ENCODE measurements at regions not wholly inside any gene's neighbourhood (a gene's known extent, or its start where the extent isn't known, plus 50 kb on each side); places are given as distances from the start of the nearest gene placed in this dataset.

DNA sequence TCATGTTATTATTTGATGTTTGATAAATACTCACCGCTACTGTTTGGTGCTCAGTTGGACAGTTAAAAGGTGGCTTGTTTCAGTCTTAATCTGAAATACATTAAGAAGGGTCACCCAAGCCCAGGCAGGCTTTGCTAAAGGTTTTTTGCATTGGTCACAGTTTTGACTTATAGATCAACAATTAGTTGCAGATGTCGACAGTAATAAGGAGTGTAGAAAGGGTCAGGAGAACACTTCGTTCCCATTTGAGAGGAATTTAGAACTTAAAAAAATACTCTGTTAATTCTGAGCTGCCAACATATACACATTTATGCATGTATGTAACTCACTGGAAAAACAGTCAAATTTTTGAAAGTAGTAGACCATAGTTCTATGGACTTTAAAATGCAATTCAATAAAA, 130.3 kb downstream of the TMEM30B start:
- DNase-seq (ENCODE audit: low spot score) = no peak

DNA sequence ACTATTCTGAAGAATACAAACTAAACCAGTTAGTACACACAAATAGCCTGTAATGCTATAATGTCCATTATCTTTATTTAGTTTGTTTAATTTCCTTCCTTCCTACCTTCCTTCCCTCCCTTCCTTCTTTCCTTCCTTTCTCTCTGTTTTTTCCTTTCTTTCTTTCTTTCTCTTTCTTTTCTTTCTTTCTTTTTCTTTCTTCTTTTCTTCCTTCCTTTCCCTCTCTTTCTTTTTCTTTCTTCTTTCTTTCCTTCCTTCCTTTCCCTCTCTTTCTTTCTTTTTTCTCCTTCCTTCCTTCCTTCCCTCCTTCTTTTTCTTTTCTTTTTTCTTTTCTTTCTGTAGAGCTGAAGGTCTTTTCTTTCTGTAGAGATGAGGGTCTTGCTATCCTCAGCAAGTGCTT, 131.2 kb downstream of the TMEM30B start:
- DNase-seq (ENCODE audit: low spot score) = no peak
- TF ChIP-seq, protein P1, sequence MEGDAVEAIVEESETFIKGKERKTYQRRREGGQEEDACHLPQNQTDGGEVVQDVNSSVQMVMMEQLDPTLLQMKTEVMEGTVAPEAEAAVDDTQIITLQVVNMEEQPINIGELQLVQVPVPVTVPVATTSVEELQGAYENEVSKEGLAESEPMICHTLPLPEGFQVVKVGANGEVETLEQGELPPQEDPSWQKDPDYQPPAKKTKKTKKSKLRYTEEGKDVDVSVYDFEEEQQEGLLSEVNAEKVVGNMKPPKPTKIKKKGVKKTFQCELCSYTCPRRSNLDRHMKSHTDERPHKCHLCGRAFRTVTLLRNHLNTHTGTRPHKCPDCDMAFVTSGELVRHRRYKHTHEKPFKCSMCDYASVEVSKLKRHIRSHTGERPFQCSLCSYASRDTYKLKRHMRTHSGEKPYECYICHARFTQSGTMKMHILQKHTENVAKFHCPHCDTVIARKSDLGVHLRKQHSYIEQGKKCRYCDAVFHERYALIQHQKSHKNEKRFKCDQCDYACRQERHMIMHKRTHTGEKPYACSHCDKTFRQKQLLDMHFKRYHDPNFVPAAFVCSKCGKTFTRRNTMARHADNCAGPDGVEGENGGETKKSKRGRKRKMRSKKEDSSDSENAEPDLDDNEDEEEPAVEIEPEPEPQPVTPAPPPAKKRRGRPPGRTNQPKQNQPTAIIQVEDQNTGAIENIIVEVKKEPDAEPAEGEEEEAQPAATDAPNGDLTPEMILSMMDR (IDR thresholded peaks at IDR 0.05; ENCODE audit: extremely low read depth, missing control alignments) = no peak

More for the DNA sequence above, 130.3 kb downstream of the TMEM30B start:
- TF ChIP-seq, protein P1 (IDR thresholded peaks at IDR 0.05; ENCODE audit: extremely low read depth, missing control alignments) = no peak

DNA sequence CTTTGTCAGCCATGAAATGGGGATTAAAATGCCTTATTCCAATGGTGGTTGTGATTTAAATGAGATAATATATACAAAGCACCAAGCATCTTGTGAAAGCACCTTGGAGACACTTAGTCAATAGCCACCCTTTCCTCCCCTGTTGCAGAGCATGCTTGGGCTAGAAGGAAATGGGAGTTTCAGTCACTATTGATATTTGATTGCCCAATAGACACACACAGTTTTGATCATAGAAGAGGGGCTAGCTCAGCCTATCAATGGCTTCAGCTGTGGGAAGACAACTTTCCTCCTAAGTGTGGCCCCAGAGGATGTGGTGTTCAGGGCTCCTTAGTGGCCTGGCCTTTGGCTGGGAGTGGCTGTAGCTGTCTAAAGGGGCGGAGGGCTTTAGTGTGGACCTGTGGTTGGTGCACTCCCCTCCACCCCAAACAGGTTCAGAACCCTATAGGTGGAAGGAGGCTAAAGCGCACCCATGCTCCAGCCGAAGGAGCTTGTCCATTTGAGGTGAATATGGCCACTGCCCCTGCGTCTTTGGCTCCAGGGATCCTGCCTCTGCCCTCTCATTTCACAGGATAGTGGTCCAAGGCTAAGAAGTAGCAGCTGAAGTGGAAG, 132.3 kb downstream of the TMEM30B start:
- TF ChIP-seq, protein P1 (IDR thresholded peaks at IDR 0.05; ENCODE audit: extremely low read depth, missing control alignments) = no peak

DNA sequence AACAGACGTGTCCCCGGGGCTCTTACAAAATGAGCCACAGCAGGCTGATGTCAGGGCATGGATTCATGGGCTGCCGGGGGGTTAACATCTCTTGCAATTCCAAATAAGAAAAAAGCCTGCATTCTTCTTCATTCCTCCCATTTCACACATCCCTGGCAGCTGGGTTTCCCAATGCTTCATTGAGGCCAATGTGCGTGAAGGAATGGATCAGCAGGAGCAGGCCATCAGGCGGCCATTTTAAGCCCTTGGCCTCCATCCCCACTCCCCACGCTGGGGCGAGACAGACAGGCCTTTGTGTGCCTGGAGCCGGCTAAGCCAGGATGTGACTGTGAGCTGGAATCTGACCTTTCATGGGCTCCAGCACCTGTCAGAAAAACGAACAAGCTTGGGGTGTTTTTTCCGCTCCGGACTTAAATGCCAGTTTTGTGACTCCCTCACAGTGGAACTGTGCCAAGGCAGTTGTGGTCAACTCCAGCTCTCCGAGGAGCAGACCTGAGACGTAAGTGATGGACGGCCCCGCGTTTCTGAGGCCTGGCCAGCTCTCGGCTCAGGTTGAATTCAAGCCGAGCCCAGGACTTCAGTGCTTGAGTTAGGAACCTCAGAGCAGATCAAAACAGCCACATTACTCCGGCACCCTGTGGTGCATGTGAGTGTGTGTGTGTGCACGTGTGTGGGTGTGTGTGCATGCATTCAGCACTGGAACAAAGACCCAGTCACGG, 133.1 kb downstream of the TMEM30B start:
- DNase-seq (ENCODE audit: low spot score) = no peak
- TF ChIP-seq, protein P1 (IDR thresholded peaks at IDR 0.05; ENCODE audit: extremely low read depth, missing control alignments) = no peak

More for the DNA sequence above, 132.3 kb downstream of the TMEM30B start:
- no peak for DNase-seq (ENCODE audit: low spot score)

DNA sequence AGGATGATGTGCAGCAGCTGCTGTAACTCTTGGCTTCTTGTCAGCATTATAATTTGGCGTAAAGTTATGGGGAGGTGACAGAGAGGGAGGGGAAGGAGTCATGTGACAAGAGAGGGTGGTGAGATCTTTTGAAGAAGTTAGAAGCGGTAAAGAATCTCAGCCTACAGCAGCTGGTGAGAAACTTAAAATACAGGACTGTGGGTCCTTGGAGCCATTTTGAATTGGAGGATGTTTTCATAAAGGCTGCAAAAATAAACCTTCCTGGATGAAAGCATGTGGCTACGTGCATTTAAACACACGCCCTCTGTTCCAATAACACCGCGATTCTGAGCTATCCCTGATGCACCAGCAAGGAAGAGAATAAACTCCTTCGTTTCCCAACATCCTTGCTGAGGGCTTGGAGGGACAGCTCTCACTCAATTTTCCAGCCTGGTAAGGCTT, 133.7 kb downstream of the TMEM30B start:
- no peak for DNase-seq (ENCODE audit: low spot score)
- TF ChIP-seq, protein P1 (IDR thresholded peaks at IDR 0.05; ENCODE audit: extremely low read depth, missing control alignments) = no peak

DNA sequence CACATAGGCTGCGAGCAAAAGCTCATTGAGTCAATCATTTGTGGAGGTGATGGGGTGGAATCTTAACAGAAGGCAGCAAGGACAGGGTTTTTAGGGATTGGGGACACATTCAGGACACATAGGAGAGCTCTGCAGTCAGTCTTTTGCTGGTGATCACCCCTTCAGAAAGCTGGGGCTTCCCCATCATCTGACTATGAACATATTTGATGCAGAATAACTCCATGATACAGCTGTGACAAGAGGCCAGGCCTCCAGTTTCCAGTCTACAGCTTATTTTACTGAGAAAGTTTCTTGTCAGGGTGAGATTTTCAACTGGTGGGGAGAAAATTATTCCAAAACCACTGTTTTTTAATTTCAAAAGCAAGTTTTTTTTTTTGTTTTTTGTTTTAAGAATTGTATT, 134.2 kb downstream of the TMEM30B start:
- no peak for DNase-seq (ENCODE audit: low spot score)
- TF ChIP-seq, protein P1 (IDR thresholded peaks at IDR 0.05; ENCODE audit: extremely low read depth, missing control alignments) = no peak

DNA sequence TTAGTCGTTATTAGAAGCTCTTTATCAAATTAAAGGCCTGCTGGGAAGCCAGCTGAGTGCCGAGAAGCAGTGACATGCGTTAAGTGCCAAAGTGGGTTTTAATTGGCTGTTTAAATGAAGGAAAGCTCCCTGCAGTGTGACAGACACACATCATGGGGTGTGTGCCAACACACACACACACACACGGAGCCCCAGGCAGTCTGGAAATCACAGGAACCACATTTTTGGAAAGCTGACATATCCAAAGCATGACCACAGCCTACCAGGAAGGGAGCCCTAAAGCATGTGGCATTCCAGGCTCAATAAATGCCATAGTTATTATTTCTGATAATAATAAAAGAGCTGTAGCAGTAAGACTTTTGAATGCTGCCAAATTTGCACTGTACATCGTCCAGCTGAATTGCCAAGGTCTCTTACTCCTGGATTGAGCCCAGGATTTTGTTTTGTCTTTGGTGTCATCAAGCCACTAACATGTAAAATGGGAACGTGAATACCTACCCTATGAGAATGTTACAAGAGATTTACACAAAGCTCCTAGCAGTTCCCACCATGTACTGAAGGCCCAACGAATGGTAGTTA, 135.1 kb downstream of the TMEM30B start:
- no peak for DNase-seq (ENCODE audit: low spot score)
- TF ChIP-seq, protein P1 (IDR thresholded peaks at IDR 0.05; ENCODE audit: extremely low read depth, missing control alignments) = no peak

Measured in GM20000 (cell line).